ENCODE measurements at regions not wholly inside any gene's neighbourhood (a gene's known extent, or its start where the extent isn't known, plus 50 kb on each side); places are given as distances from the start of the nearest gene placed in this dataset.

DNA sequence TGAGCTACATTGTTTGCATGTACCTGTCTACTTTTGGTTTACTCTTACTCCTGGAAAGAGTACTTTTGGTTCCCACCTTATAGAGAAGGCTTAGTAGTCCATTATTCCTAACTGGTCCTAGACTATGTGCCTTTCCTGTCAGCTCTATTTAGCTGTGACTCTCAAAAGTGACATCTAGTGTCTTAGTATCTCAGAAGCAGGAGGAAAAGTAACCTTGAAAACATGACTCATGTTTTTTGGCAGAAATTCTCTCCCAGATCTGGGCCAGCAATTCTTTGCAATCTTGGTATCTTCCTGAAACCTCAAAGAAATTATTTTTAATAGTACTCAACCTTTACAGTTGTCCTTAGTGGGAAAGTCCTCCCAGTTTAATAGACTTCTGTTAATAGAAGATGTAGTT is 691.7 kb upstream of the SEMA6A start:
- CTCF ChIA-PET: no interaction called here
- Mint-ChIP-seq H3K9me3 (peaks cover 10% of the 10 kb centered on the region), H3K27ac (no peak overlapping the region), H3K4me1 (ENCODE audit: low read depth) (no peaks in the 10 kb centered on the region), H3K36me3 (ENCODE audit: low read depth) (no peaks in the 10 kb centered on the region), H3K4me3 (no peak overlapping the region), H3K27me3 (no peaks in the 10 kb centered on the region)
- intact Hi-C loops (cut with micrococcal nuclease): no loop called here
- ATAC-seq (no peak), DNase-seq (no peak)
- TF ChIP-seq CTCF (IDR thresholded peaks at IDR 0.05): no peak
- POLR2A ChIA-PET: no interaction called here

DNA sequence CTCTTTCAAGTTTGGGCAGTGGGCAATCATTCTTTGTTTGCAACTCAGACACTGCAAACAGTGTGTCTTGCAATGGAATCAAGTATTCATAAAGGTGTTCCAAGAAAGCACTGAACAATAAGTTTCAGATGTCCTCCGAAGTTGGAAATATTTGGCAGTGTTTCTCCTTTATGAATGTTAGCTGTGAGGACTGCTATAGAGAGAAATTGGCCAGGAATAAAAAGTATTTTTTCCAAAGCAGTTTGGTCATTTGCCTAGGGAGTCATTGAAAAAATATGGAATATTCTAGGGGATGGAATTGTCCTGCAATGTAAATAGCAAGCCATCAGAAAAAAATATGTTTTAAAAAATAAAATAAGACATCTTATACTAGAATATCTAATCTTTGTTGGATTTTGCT is 688.6 kb upstream of the SEMA6A start:
- H3K4me3 Mint-ChIP-seq: no peak overlapping the region
- H3K9me3 Mint-ChIP-seq: peaks cover 10% of the 10 kb centered on the region
- TF ChIP-seq CTCF (IDR thresholded peaks at IDR 0.05): no peak
- no peaks in the 10 kb centered on the region for H3K36me3 Mint-ChIP-seq (ENCODE audit: low read depth)
- no peaks in the 10 kb centered on the region for H3K4me1 Mint-ChIP-seq (ENCODE audit: low read depth)
- H3K27ac Mint-ChIP-seq: no peak overlapping the region
- H3K27me3 Mint-ChIP-seq: no peaks in the 10 kb centered on the region
- ChIA-PET POLR2A (no interaction called here), CTCF (no interaction called here)
- no peak for ATAC-seq
- no peak for DNase-seq
- intact Hi-C loops (cut with micrococcal nuclease): no loop called here

- peaks cover 10% of the 10 kb centered on the region for H3K9me3 Mint-ChIP-seq
- H3K27ac Mint-ChIP-seq: no peak overlapping the region
- no peaks in the 10 kb centered on the region for H3K4me1 Mint-ChIP-seq (ENCODE audit: low read depth)
- ChIA-PET POLR2A (no interaction called here), CTCF (no interaction called here)
- no peak for TF ChIP-seq CTCF (IDR thresholded peaks at IDR 0.05)
- intact Hi-C loops (cut with micrococcal nuclease): no loop called here
- ATAC-seq (no peak), DNase-seq (no peak)
- no peaks in the 10 kb centered on the region for H3K36me3 Mint-ChIP-seq (ENCODE audit: low read depth)
- no peaks in the 10 kb centered on the region for H3K27me3 Mint-ChIP-seq
- no peak overlapping the region for H3K4me3 Mint-ChIP-seq
These were observed 688.0 kb upstream of the SEMA6A start for GRCh38 chr5:117262572-117263131.

DNA sequence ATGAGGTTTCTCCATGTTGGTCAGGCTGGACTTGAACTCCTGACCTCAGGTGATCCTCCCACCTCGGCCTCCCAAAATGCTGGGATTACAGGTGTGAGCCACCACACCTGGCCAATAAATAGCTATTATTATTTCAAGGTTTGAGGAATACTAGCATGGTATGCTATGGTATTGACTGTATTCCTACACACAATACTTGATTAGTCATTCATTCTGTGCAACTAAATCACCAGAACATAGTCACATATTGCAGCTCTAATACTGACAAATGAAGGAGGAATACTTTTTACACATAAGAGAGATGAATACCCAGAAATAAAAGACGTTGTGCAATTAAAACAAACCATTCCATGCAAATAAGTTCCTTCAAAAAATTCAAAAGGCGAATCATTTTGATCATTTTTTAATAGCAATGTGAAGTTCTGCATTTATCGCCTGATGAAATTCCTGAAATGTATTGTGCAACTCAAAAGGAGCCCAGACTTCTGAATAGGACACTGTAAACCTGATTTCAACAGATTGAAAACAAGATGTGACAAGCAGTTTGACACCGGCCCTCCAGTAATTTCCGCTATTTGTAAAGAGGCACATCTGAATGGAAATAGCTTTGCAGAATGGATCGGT is 687.4 kb upstream of the SEMA6A start:
- no peak overlapping the region for H3K27ac Mint-ChIP-seq
- peaks cover 10% of the 10 kb centered on the region for H3K9me3 Mint-ChIP-seq
- CTCF ChIA-PET: no interaction called here

More for the DNA sequence above, 687.4 kb upstream of the SEMA6A start:
- intact Hi-C loops (cut with micrococcal nuclease): no loop called here
- Mint-ChIP-seq H3K27me3 (no peaks in the 10 kb centered on the region), H3K4me3 (no peak overlapping the region), H3K36me3 (ENCODE audit: low read depth) (no peaks in the 10 kb centered on the region), H3K4me1 (ENCODE audit: low read depth) (no peaks in the 10 kb centered on the region)
- TF ChIP-seq CTCF (IDR thresholded peaks at IDR 0.05): no peak
- ATAC-seq (no peak), DNase-seq (no peak)
- POLR2A ChIA-PET: no interaction called here
